Kidney (tissue), 13 donors: ENCODE measurements at regions not wholly inside any gene's neighbourhood (a gene's known extent, or its start where the extent isn't known, plus 50 kb on each side); places are given as distances from the start of the nearest gene placed in this dataset.

ENCODE experiments used
- DNase-seq, 5 donors: peaks; one replicate each; pipeline ENCODE4 v3.0.0-alpha.2; 2013 to 2020
- FAIRE-seq: peaks from 2 replicates; lab custom pipeline; 2012; peaks lifted over from hg19 to GRCh38; lab: Jason Lieb, UNC
- H3K27ac ChIP-seq, 2 donors: one replicate each; pipeline ENCODE4 v1.7.0; 2013; ENCODE audit warnings: low read depth in 2 of 2, low read length in 2 of 2, inconsistent platforms in 1 of 2
- H3K27me3 ChIP-seq: one replicate; pipeline ENCODE4 v1.7.1; 2013; ENCODE audit warnings: low read length, inconsistent platforms; ENCODE audit not compliant: control insufficient read depth, insufficient read depth
- H3K36me3 ChIP-seq, 3 donors: one replicate each; pipeline versions ENCODE4 v1.7.0 to v1.7.1; 2013; ENCODE audit warnings: low read length in 3 of 3, control low read depth in 1 of 3, inconsistent platforms in 1 of 3; ENCODE audit not compliant: insufficient read depth in 3 of 3, control insufficient read depth in 2 of 3
- H3K4me1 ChIP-seq, 3 donors: one replicate each; pipeline versions ENCODE4 v1.7.0 to v1.7.1; 2013; ENCODE audit warnings: low read length in 3 of 3, inconsistent platforms in 1 of 3, low read depth in 1 of 3; ENCODE audit not compliant: control insufficient read depth in 2 of 3, insufficient read depth in 2 of 3
- H3K4me3 ChIP-seq, 3 donors: one replicate each; pipeline versions ENCODE4 v1.7.0 to v1.8.1; 2013; ENCODE audit warnings: low read length in 3 of 3, control low read depth in 1 of 3, inconsistent platforms in 1 of 3
- H3K9ac ChIP-seq, 3 donors: one replicate each; pipeline versions ENCODE4 v1.7.0 to v1.7.1; 2013; ENCODE audit warnings: low read length in 3 of 3, control low read depth in 1 of 3, inconsistent platforms in 1 of 3
- H3K9me3 ChIP-seq, 3 donors: one replicate each; pipeline versions ENCODE4 v1.7.0 to v1.7.1; 2013; ENCODE audit warnings: low read length in 3 of 3, control low read depth in 1 of 3, inconsistent platforms in 1 of 3; ENCODE audit not compliant: control insufficient read depth in 2 of 3, insufficient read depth in 1 of 3
- intact Hi-C: fragments of 100-400 bp; cut with DNase I; formaldehyde crosslinking; loops from one replicate; pipeline ENCODE4 v1.11.1; 2022
- TF ChIP-seq, protein P1 (sequence below): IDR thresholded peaks from 3 replicates; pipeline ENCODE4 v1.5.1; 2012; ENCODE audit warnings: mild to moderate bottlenecking, moderate library complexity, borderline replicate concordance; ENCODE audit not compliant: insufficient read depth; ENCODE audit errors: extremely low read depth
- donor health status: control.
- donor health status: control.
- donor health status: control.
- donor health status: control.
- donor health status: control.
- donor health status: DM: yes; HTN: yes; CAD: no.
- donor health status: Normal renal cell carcinoma (clear cell type).

DNA sequence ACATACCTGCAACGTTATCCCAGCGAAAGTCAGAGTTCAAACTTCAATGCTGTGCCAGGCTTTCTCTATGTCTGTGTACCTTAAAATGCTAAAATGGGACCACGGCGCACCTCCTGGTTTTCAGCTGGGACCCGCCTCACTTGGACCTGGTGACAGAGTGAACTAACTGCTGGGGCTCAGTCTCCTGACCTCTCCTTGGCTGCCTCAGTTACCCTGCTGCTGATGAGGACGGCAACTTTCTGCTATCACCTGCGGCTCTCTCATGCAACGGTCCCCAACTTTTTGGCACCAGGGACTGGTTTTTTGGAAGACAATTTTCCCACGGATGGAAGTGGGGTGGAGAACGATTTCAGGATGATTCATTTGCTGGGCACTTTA, 402.8 kb downstream of the BRD1 start:
- Histone ChIP-seq H3K4me3 (no peak overlapping the region), H3K4me1 (no peaks in the 10 kb centered on the region), H3K36me3 (no peaks in the 10 kb centered on the region), H3K27ac (no peak overlapping the region), H3K27me3 (no peaks in the 10 kb centered on the region), H3K9me3 (peaks cover 0 to 3% (median 2%) of the 10 kb centered on the region in 3 donors), H3K9ac (no peak overlapping the region)
- no peak for FAIRE-seq
- no peak for DNase-seq
- intact Hi-C loops = no loop called here
- TF ChIP-seq, protein P1, sequence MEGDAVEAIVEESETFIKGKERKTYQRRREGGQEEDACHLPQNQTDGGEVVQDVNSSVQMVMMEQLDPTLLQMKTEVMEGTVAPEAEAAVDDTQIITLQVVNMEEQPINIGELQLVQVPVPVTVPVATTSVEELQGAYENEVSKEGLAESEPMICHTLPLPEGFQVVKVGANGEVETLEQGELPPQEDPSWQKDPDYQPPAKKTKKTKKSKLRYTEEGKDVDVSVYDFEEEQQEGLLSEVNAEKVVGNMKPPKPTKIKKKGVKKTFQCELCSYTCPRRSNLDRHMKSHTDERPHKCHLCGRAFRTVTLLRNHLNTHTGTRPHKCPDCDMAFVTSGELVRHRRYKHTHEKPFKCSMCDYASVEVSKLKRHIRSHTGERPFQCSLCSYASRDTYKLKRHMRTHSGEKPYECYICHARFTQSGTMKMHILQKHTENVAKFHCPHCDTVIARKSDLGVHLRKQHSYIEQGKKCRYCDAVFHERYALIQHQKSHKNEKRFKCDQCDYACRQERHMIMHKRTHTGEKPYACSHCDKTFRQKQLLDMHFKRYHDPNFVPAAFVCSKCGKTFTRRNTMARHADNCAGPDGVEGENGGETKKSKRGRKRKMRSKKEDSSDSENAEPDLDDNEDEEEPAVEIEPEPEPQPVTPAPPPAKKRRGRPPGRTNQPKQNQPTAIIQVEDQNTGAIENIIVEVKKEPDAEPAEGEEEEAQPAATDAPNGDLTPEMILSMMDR = no peak

DNA sequence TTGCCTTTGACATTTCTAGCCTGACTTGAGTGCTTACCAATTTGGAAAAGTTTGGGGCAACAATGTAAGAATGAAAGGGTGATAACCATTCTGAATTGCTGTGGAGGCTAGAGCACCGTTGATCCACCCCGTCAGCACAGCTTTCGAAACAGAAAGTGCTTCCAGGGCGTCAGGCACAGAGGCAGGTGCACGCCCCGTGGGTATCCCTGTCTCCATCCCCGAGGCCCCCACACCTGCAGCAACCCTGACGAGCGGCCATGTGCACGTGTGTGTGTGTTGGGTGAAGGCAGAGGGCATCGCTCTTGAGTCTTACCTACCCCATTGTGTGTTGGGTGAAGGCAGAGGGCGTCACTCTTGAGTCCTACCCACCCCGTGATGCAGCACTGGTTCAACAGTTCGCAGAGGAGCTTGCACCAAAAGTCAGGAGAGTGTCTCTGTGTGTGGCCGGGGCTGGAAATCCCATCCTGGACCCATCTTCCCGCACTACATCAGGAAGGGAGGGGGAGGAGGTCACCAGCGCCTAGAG, 404.5 kb downstream of the BRD1 start:
- peak in 2 of 5 donors; percentile 14 to 56 for DNase-seq
- intact Hi-C loops = no loop called here
- Histone ChIP-seq H3K36me3 (no peaks in the 10 kb centered on the region), H3K4me3 (no peak overlapping the region), H3K4me1 (no peaks in the 10 kb centered on the region), H3K9ac (no peak overlapping the region), H3K27me3 (no peaks in the 10 kb centered on the region), H3K9me3 (peaks cover 0 to 3% (median 2%) of the 10 kb centered on the region in 3 donors), H3K27ac (no peak overlapping the region)
- FAIRE-seq = no peak
- TF ChIP-seq, protein P1 = no peak

DNA sequence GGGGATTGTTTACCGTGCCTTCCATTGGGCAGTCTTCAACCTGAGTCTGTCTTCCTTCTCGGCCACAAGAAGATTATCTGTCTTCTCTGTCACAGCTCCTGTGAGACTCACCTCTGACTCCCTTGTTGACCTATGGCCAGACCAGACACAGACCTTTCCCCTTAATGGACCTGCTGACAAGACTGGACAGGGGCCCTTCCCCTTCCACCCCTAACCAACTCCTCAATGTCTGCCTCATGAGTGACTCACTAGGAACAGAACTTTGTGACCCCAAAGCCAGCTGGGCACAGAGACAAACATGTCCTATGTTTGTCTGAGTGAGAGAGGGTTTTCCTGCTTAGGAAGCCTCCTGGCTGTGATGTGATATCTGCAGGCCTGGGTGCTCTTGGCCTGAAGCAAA, 405.0 kb downstream of the BRD1 start:
- H3K9ac ChIP-seq = no peak overlapping the region
- no peaks in the 10 kb centered on the region for H3K36me3 ChIP-seq
- H3K27ac ChIP-seq = no peak overlapping the region
- DNase-seq (no peak), FAIRE-seq (no peak)
- peaks cover 0 to 3% (median 2%) of the 10 kb centered on the region in 3 donors for H3K9me3 ChIP-seq
- intact Hi-C loops = no loop called here
- H3K4me1 ChIP-seq = no peaks in the 10 kb centered on the region
- H3K27me3 ChIP-seq = no peaks in the 10 kb centered on the region
- TF ChIP-seq, protein P1 = no peak
- no peak overlapping the region for H3K4me3 ChIP-seq

DNA sequence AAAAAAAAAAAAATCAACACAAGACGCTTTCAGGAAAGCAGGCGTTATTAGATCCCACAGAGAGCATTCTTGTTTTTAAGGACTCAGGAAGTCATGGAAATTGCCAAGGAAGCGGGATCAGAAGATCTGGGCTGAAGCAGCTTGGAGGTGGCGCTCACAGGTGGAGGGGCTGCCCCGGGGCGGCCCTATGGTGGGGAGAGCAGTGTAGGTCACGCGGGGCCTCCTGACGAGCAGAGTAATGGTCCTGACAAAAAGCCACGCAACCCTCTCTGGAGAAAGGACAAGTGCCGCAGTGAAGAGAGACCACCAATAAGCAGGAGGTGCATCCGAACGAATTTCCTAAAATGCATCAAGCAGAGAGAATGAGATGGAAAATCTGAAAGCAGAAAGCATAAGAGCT, 407.0 kb downstream of the BRD1 start:
- no peaks in the 10 kb centered on the region for H3K4me1 ChIP-seq
- H3K27ac ChIP-seq = no peak overlapping the region
- H3K27me3 ChIP-seq = no peaks in the 10 kb centered on the region
- H3K9me3 ChIP-seq = peaks cover 0 to 3% (median 0%) of the 10 kb centered on the region in 3 donors
- FAIRE-seq = no peak
- no peaks in the 10 kb centered on the region for H3K36me3 ChIP-seq
- intact Hi-C loops = no loop called here
- no peak overlapping the region for H3K4me3 ChIP-seq
- DNase-seq = peak in 1 of 5 donors; percentile 27
- TF ChIP-seq, protein P1 = no peak
- no peak overlapping the region for H3K9ac ChIP-seq
